CD8-positive, alpha-beta memory T cell (primary cell): ENCODE measurements at regions not wholly inside any gene's neighbourhood (a gene's known extent, or its start where the extent isn't known, plus 50 kb on each side); places are given as distances from the start of the nearest gene placed in this dataset.

ENCODE experiments used
- CTCF ChIA-PET: fragments of 350-600 bp; sonication (Branson Sonifier 250); formaldehyde crosslinking; loops from one replicate; lab custom pipeline; 2021; ENCODE audit warnings: antibody characterized with exemption; lab: Charles Lee
- POLR2A ChIA-PET: fragments of 350-600 bp; sonication (Branson Sonifier 250); formaldehyde crosslinking; loops from one replicate; lab custom pipeline; 2021; ENCODE audit warnings: antibody characterized with exemption; lab: Charles Lee
- DNase-seq, 5 donors: peaks; one replicate each; pipeline versions ENCODE4 v3.0.0 to v3.0.0-alpha.2; 2020 to 2022; ENCODE audit warnings: mixed read lengths in 1 of 5
- H3K27ac ChIP-seq: one replicate; pipeline ENCODE4 v1.7.0; 2013; ENCODE audit warnings: low read depth, mild to moderate bottlenecking, low read length, moderate library complexity
- H3K27me3 ChIP-seq: 2 replicates; pipeline ENCODE4 v1.7.0; 2013; ENCODE audit warnings: low read length, mild to moderate bottlenecking; ENCODE audit not compliant: insufficient read depth, poor library complexity, severe bottlenecking
- H3K36me3 ChIP-seq: 2 replicates; pipeline ENCODE4 v1.7.0; 2013; ENCODE audit warnings: mild to moderate bottlenecking, low read length, moderate library complexity; ENCODE audit not compliant: insufficient read depth
- H3K4me1 ChIP-seq: 2 replicates; pipeline ENCODE4 v1.7.0; 2013; ENCODE audit warnings: mild to moderate bottlenecking, low read length, moderate library complexity; ENCODE audit not compliant: insufficient read depth
- H3K4me3 ChIP-seq: 2 replicates; pipeline ENCODE4 v1.7.0; 2013; ENCODE audit warnings: mild to moderate bottlenecking, low read length
- H3K9me3 ChIP-seq: 2 replicates; pipeline ENCODE4 v1.7.0; 2013; ENCODE audit warnings: mild to moderate bottlenecking, low read length
- H3K27ac Mint-ChIP-seq, 8 donors: one replicate each; pipeline ENCODE4 v1.8.0; 2020 to 2021; ENCODE audit warnings: mixed read lengths in 8 of 8, mild to moderate bottlenecking in 6 of 8, inconsistent platforms in 3 of 8, moderate library complexity in 3 of 8
- H3K27me3 Mint-ChIP-seq, 2 donors: one replicate each; pipeline ENCODE4 v1.8.0; 2020 to 2021; ENCODE audit warnings: mixed read lengths in 2 of 2, mild to moderate bottlenecking in 1 of 2, moderate library complexity in 1 of 2
- H3K36me3 Mint-ChIP-seq, 3 donors: one replicate each; pipeline ENCODE4 v1.8.0; 2020 to 2021; ENCODE audit warnings: mixed read lengths in 3 of 3, inconsistent platforms in 1 of 3, mild to moderate bottlenecking in 1 of 3
- H3K4me1 Mint-ChIP-seq, 3 donors: one replicate each; pipeline ENCODE4 v1.8.0; 2020 to 2021; ENCODE audit warnings: mixed read lengths in 3 of 3, inconsistent platforms in 1 of 3, mild to moderate bottlenecking in 1 of 3
- H3K4me3 Mint-ChIP-seq, 7 donors: one replicate each; pipeline ENCODE4 v1.8.0; 2020 to 2021; ENCODE audit warnings: mixed read lengths in 7 of 7, mild to moderate bottlenecking in 6 of 7, moderate library complexity in 4 of 7, inconsistent platforms in 2 of 7
- H3K9me3 Mint-ChIP-seq, 5 donors: one replicate each; pipeline ENCODE4 v1.8.0; 2020 to 2022; ENCODE audit warnings: mixed read lengths in 5 of 5, mild to moderate bottlenecking in 3 of 5, moderate library complexity in 2 of 5, inconsistent platforms in 1 of 5

GRCh38 chr4:35711127-35711526, 533.2 kb downstream of the ARAP2 start:
- no peak for DNase-seq
- peaks cover 7% of the 10 kb centered on the region for H3K9me3 ChIP-seq
- H3K27ac ChIP-seq, result no peak overlapping the region
- H3K36me3 Mint-ChIP-seq, result no peaks in the 10 kb centered on the region
- no peak overlapping the region for H3K4me3 ChIP-seq
- H3K27ac Mint-ChIP-seq, result no peak overlapping the region
- no peaks in the 10 kb centered on the region for H3K4me1 Mint-ChIP-seq
- H3K4me1 ChIP-seq, result no peaks in the 10 kb centered on the region
- POLR2A ChIA-PET, result no interaction called here
- peaks cover 27 to 44% (median 30%) of the 10 kb centered on the region in 5 donors for H3K9me3 Mint-ChIP-seq
- no peak overlapping the region for H3K4me3 Mint-ChIP-seq
- H3K36me3 ChIP-seq, result no peaks in the 10 kb centered on the region
- CTCF ChIA-PET, result no interaction called here
- no peaks in the 10 kb centered on the region for H3K27me3 ChIP-seq
- no peaks in the 10 kb centered on the region for H3K27me3 Mint-ChIP-seq

- H3K27me3 ChIP-seq, result no peaks in the 10 kb centered on the region
- Mint-ChIP-seq H3K4me3 (no peak overlapping the region), H3K27me3 (no peaks in the 10 kb centered on the region), H3K9me3 (no peaks in the 10 kb centered on the region), H3K36me3 (no peaks in the 10 kb centered on the region), H3K4me1 (no peaks in the 10 kb centered on the region), H3K27ac (no peak overlapping the region)
- DNase-seq, result no peak
- ChIA-PET POLR2A (no interaction called here), CTCF (no interaction called here)
- no peaks in the 10 kb centered on the region for H3K36me3 ChIP-seq
- no peaks in the 10 kb centered on the region for H3K9me3 ChIP-seq
- H3K27ac ChIP-seq, result no peak overlapping the region
- no peak overlapping the region for H3K4me3 ChIP-seq
- H3K4me1 ChIP-seq, result no peaks in the 10 kb centered on the region
These were observed 520.3 kb downstream of the ARAP2 start for GRCh38 chr4:35723973-35724372.

GRCh38 chr4:35725131-35725530, 519.2 kb downstream of the ARAP2 start:
- Mint-ChIP-seq H3K36me3 (no peaks in the 10 kb centered on the region), H3K9me3 (no peaks in the 10 kb centered on the region)
- CTCF ChIA-PET, result no interaction called here

GRCh38 chr4:35730414-35730813, 513.9 kb downstream of the ARAP2 start:
- no peaks in the 10 kb centered on the region for H3K4me1 ChIP-seq
- Mint-ChIP-seq H3K9me3 (peaks cover 0 to 2% (median 0%) of the 10 kb centered on the region in 5 donors), H3K27ac (no peak overlapping the region), H3K4me3 (no peak overlapping the region), H3K4me1 (no peaks in the 10 kb centered on the region), H3K36me3 (no peaks in the 10 kb centered on the region), H3K27me3 (no peaks in the 10 kb centered on the region)
- H3K27me3 ChIP-seq, result no peaks in the 10 kb centered on the region
- ChIA-PET CTCF (no interaction called here), POLR2A (no interaction called here)
- no peak overlapping the region for H3K27ac ChIP-seq
- no peaks in the 10 kb centered on the region for H3K9me3 ChIP-seq
- no peaks in the 10 kb centered on the region for H3K36me3 ChIP-seq
- DNase-seq, result no peak
- H3K4me3 ChIP-seq, result no peak overlapping the region

More at GRCh38 chr4:35725131-35725530, 519.2 kb downstream of the ARAP2 start:
- no peak overlapping the region for H3K4me3 ChIP-seq
- Mint-ChIP-seq H3K4me1 (no peaks in the 10 kb centered on the region), H3K4me3 (no peak overlapping the region), H3K27me3 (no peaks in the 10 kb centered on the region), H3K27ac (no peak overlapping the region)
- no peaks in the 10 kb centered on the region for H3K9me3 ChIP-seq
- no peak for DNase-seq
- no peaks in the 10 kb centered on the region for H3K36me3 ChIP-seq
- H3K4me1 ChIP-seq, result no peaks in the 10 kb centered on the region
- H3K27me3 ChIP-seq, result no peaks in the 10 kb centered on the region
- POLR2A ChIA-PET, result no interaction called here
- H3K27ac ChIP-seq, result no peak overlapping the region

GRCh38 chr4:35734381-35735098, 509.8 kb downstream of the ARAP2 start:
- POLR2A ChIA-PET, result no interaction called here
- Mint-ChIP-seq H3K27ac (no peak overlapping the region), H3K4me3 (no peak overlapping the region), H3K36me3 (no peaks in the 10 kb centered on the region), H3K4me1 (no peaks in the 10 kb centered on the region), H3K27me3 (no peaks in the 10 kb centered on the region), H3K9me3 (peaks cover 0 to 2% (median 0%) of the 10 kb centered on the region in 5 donors)
- H3K4me3 ChIP-seq, result no peak overlapping the region
- no peaks in the 10 kb centered on the region for H3K27me3 ChIP-seq
- H3K36me3 ChIP-seq, result no peaks in the 10 kb centered on the region
- CTCF ChIA-PET, result no interaction called here
- no peaks in the 10 kb centered on the region for H3K4me1 ChIP-seq
- no peak for DNase-seq
- H3K9me3 ChIP-seq, result no peaks in the 10 kb centered on the region
- no peak overlapping the region for H3K27ac ChIP-seq

GRCh38 chr4:35739308-35739707, 505.0 kb downstream of the ARAP2 start:
- POLR2A ChIA-PET, result no interaction called here
- no peaks in the 10 kb centered on the region for H3K9me3 ChIP-seq
- no peaks in the 10 kb centered on the region for H3K27me3 ChIP-seq
- Mint-ChIP-seq H3K4me3 (no peak overlapping the region), H3K36me3 (no peaks in the 10 kb centered on the region), H3K4me1 (no peaks in the 10 kb centered on the region), H3K27ac (no peak overlapping the region), H3K27me3 (no peaks in the 10 kb centered on the region), H3K9me3 (peaks cover 0 to 8% (median 0%) of the 10 kb centered on the region in 5 donors)
- H3K4me1 ChIP-seq, result no peaks in the 10 kb centered on the region
- DNase-seq, result no peak
- no peak overlapping the region for H3K27ac ChIP-seq
- no peaks in the 10 kb centered on the region for H3K36me3 ChIP-seq
- CTCF ChIA-PET, result no interaction called here
- no peak overlapping the region for H3K4me3 ChIP-seq

- H3K27me3 Mint-ChIP-seq, result no peaks in the 10 kb centered on the region
- H3K36me3 Mint-ChIP-seq, result no peaks in the 10 kb centered on the region
- DNase-seq, result no peak
- H3K4me3 Mint-ChIP-seq, result no peak overlapping the region
- H3K4me1 ChIP-seq, result no peaks in the 10 kb centered on the region
- CTCF ChIA-PET, result no interaction called here
- H3K36me3 ChIP-seq, result no peaks in the 10 kb centered on the region
- POLR2A ChIA-PET, result no interaction called here
- H3K9me3 Mint-ChIP-seq, result peaks cover 0 to 8% (median 4%) of the 10 kb centered on the region in 5 donors
- H3K27ac ChIP-seq, result no peak overlapping the region
- H3K4me1 Mint-ChIP-seq, result no peaks in the 10 kb centered on the region
- H3K27ac Mint-ChIP-seq, result no peak overlapping the region
- no peaks in the 10 kb centered on the region for H3K27me3 ChIP-seq
- no peaks in the 10 kb centered on the region for H3K9me3 ChIP-seq
- H3K4me3 ChIP-seq, result no peak overlapping the region
These were observed 490.3 kb downstream of the ARAP2 start for GRCh38 chr4:35754047-35754446.

GRCh38 chr4:35757836-35758235, 486.5 kb downstream of the ARAP2 start:
- ChIA-PET POLR2A (no interaction called here), CTCF (no interaction called here)
- Histone ChIP-seq H3K27me3 (no peaks in the 10 kb centered on the region), H3K27ac (no peak overlapping the region), H3K4me1 (no peaks in the 10 kb centered on the region), H3K36me3 (no peaks in the 10 kb centered on the region), H3K9me3 (no peaks in the 10 kb centered on the region), H3K4me3 (no peak overlapping the region)
- H3K9me3 Mint-ChIP-seq, result peaks cover 0 to 8% (median 4%) of the 10 kb centered on the region in 5 donors
- no peak for DNase-seq
- H3K27ac Mint-ChIP-seq, result no peak overlapping the region
- H3K4me1 Mint-ChIP-seq, result no peaks in the 10 kb centered on the region
- no peaks in the 10 kb centered on the region for H3K36me3 Mint-ChIP-seq
- peaks cover 0 to 3% of the 10 kb centered on the region in 2 donors for H3K27me3 Mint-ChIP-seq
- H3K4me3 Mint-ChIP-seq, result no peak overlapping the region
